ENCODE measurements at regions not wholly inside any gene's neighbourhood (a gene's known extent, or its start where the extent isn't known, plus 50 kb on each side); places are given as distances from the start of the nearest gene placed in this dataset.
"Not testable (repeated sequence)": the region's sequence is repeated elsewhere in the genome, so short reads cannot be mapped to it uniquely, and the experiment has no call there.

DNA sequence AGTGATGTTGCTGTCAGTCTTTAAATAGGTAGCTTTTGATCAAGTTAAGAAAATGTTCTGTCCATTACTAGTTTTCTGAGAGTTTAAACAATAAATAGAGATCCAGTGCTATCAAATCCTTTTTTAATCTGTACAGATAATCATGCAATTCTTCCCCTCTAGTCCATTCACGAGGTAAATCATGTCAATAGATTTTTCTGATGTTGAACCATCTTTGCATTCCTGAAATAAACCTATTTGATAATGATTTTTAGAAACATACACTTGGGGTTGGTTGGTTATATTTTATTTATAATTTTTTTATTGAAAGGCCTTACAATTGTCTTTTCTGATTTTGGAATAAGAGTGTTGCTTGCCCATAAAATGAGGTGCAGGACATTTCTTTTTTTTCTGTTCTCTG lies 95.0 kb downstream of the FAM53A start:
- no peak for FAIRE-seq
- DNase-seq (ENCODE audit: low spot score in 2 of 2): no peak

DNA sequence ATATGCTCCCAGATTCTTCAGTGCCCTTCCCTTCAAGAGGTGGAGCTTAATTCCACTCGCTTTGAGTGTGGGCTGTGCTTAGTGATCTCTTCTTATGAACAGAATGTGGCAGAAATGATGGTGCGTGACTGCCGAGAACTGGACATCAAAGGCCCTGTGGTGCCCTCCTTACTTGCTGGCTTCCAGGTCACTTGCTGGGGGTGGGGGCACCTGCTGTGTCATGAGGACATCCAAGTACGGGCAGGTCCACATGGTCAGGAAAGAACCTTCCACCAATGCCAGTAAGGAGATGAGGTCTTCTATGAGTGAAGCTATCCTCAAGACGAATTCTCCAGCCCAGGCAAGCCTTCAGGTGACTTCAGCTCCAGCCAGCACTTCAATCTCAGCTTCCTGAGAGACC lies 95.8 kb downstream of the FAM53A start:
- no peak for FAIRE-seq

DNA sequence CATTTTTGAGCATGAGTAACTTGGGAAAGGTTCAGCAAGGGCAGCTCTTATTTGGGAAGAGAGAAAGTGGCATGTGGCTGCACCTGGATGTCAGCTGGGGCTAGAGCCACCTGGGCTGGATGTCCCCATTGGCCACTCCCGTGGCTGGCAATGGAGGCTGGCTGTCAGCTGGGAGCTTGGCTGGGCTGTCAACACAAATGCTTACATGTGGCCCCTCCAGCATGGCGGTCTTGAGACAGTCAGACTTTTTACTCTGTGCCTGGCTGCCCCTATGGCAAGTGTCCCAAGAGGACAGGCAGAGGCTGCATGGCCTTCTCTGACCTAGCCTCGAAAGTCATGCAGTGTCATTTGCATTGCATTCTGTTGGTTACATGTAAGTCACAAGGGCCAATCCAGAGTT lies 99.6 kb downstream of the FAM53A start:
- FAIRE-seq (no peak), DNase-seq (ENCODE audit: low spot score in 2 of 2) (no peak)

More for the DNA sequence above, 95.8 kb downstream of the FAM53A start:
- no peak for DNase-seq (ENCODE audit: low spot score in 2 of 2)

DNA sequence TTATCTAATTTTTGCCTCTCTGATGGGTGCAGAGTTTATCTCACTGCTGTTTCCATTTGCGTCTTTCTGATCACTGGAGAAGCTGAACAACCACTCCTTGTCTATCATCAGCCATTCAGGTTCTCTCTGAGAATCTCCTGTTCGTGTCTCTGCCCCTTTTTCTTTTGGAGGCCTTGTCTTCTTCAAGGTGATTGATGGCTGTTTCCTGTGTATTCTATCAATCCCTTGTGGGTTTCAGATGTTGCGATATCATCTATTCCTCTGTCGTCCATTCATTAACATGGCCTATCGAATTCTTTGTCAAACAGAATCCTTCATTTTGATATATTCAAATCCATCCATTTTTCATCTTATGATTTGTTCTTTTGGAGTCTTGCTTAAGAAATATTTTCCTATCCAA lies 100.3 kb downstream of the FAM53A start:
- FAIRE-seq: no peak
- no peak for DNase-seq (ENCODE audit: low spot score in 2 of 2)

DNA sequence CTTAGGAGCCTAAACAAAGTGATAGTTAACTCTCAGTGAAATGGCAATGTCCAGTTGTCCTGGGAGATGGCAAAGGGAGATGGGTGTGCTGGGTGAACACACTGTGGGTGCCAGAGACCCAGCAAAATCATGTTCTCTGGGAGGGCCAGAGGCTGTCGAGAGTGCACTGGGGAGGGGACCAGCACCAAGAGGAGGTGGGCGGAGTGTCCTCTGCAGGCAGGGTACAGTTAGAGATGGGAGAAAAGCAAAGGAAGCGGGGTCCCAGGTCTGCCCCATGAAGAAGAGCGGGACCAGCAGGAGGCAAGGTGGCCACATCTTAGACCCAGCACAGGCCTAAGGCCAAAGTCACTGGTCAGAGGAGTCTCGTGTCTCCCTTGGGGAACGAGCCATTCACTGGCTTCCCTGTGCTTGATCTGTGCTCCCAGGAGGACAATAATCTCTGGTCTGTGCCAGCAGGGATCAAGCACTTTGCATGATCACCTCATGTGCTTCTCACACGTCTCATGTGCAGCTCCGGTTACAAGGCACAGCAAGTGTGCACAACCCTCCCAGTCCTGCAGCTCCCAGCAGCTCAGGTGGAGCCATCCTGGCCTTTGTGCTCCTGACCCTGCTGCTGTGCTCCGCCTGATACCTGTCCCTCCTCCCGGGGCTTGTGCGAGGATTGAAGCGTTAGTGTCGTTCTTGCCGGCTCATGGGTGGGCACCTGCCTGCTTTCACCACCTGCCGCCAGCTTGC lies 100.9 kb downstream of the FAM53A start:
- DNase-seq (ENCODE audit: low spot score in 2 of 2) (no peak), FAIRE-seq (no peak)

DNA sequence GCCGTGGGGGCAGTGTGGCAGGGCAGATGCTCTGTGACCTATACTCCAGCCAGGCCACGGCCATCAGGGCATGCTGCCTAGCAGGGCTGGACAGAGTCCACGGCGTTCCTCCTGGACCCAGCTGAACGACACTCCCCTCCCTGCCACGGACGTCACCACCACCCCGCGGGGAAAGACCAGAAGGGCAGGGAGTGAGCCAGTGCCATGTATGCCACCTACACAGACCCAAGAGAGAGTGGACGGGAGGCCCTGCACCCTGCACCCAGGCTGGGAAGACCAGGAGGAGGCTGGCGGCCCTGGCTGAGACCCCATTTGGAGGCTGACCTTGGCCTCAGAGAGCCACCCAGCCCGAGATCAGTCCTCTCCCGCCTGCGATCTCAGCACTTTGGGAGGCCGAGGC lies 101.9 kb downstream of the FAM53A start:
- FAIRE-seq (no peak), DNase-seq (ENCODE audit: low spot score in 2 of 2) (no peak)

GRCh38 chr4:1581164-1581894 lies 102.8 kb downstream of the FAM53A start:
- DNase-seq (ENCODE audit: low spot score in 2 of 2): peak in 1 of 2 donors; percentile 77
- FAIRE-seq: not testable (repeated sequence)

GRCh38 chr4:1580692-1581012 lies 103.5 kb downstream of the FAM53A start:
- FAIRE-seq; DNase-seq (ENCODE audit: low spot score in 2 of 2): not testable (repeated sequence)

GRCh38 chr4:1579901-1580691 lies 104.0 kb downstream of the FAM53A start:
- FAIRE-seq: no peak
- DNase-seq (ENCODE audit: low spot score in 2 of 2): peak; percentile 73 to 82

DNA sequence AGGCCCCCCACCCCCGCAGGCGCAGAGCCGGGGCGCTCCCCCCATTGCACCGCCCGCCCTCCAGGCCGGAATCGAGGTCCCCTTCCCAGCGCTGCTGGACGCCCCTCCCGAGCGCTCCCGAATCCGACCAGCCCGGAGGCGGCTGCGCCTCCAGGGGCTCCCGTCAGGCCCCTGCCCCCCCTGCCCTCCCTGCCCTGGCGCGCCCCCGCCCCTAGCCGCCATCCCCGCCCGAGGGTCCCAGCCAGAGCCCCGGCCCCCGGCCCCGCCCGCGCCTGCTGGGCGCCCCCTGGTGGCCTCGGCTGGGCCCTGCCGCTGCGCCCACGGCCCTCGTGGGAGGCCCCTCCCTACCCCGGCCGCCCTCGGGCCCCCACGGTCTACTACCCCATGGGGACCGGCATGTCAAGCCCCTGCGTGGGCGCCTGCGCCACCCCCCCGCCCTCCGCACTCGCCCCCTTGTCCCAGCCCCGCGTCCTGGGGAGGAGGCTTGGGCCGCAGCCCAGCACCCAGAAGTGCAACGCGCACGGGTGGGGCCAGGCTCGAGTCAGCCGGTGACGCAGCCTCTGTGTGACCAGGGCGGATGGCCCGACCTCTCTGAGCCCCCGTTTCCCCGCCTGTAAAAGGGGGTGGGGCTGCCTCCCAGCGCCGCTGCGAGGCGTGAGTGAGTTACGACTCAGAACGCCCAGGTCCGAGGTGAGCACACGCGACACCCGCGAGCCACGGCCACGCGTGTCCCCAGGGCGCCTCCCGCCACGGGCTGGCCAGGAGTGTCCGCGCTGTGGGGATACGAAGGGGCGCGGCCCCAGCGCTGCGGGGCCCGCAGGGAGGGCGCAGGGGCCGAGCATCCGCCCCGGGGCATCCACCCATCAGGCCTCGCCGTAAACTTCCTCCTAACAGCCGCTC lies 104.9 kb downstream of the FAM53A start:
- peak; percentile 78 to 83 for DNase-seq (ENCODE audit: low spot score in 2 of 2)
- FAIRE-seq: no peak

GRCh38 chr4:1578251-1578773 lies 105.8 kb downstream of the FAM53A start:
- DNase-seq (ENCODE audit: low spot score in 2 of 2): no peak
- no peak for FAIRE-seq

DNA sequence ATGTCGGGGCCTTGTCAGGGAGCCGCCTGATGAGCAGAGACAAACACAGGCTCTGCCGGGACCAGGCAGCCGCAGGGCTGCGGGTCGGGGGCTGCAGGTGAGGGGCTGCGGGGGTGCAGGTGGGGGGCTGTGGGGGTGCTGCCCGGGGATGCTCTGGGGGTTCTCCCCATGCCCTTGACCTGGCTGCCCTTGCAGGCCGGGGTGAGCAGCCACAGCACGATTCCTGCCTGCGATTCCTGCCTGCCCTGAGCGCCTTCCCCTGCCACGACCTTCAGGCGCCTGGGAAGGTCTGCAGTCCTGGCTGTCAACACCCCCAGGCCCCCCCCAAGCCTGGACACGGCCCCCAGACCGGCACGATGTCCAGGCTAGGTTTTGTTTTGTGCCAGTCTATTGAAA lies 106.3 kb downstream of the FAM53A start:
- no peak for DNase-seq (ENCODE audit: low spot score in 2 of 2)

GRCh38 chr4:1576961-1577821 lies 106.9 kb downstream of the FAM53A start:
- DNase-seq (ENCODE audit: low spot score in 2 of 2) (no peak), FAIRE-seq (no peak)

More for the DNA sequence above, 106.3 kb downstream of the FAM53A start:
- no peak for FAIRE-seq

GRCh38 chr4:1576304-1576960 lies 107.7 kb downstream of the FAM53A start:
- FAIRE-seq: no peak
- DNase-seq (ENCODE audit: low spot score in 2 of 2): no peak

DNA sequence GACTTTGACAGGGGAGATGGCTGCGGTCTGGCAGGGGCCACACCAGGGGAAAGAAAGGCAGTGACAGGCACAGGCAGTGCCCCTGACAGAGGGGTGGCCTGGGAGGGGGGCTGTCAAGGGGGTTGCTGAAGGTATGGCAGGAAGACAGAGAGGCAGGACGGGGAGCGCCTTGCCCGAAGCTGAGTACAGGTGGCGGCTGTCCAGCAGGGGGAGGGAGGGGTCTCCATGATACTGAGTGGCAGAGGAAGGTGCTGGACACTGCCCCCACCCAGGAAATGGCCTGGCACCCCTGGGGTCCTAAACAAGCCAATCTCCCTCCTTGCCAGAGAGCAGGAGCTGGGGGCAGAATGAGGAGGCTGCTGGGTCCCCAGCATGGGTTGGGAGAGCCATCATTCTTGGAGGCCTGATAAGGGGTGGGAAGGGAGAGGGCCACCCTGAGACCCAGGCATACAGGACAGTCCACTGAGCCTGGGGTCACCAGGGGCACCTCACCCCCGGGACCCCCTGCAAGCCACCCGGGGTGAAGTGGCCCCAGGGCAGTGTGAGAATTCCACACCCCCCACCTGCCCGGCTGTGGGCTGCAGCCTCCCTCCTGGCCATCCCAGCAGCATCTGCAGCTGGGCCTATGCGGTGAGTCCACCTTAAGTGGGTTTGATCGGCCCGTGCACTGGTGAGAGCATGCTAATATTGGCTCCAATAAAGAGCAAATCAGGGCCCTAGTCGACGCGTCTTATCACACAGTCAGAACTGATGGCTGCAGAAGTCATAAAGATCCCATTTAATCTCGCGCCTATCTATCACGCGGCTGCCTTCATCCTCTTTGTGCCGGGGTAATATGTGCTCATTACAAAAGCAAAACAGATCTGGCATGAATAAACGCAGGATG lies 108.5 kb downstream of the FAM53A start:
- FAIRE-seq (no peak), DNase-seq (ENCODE audit: low spot score in 2 of 2) (no peak)

DNA sequence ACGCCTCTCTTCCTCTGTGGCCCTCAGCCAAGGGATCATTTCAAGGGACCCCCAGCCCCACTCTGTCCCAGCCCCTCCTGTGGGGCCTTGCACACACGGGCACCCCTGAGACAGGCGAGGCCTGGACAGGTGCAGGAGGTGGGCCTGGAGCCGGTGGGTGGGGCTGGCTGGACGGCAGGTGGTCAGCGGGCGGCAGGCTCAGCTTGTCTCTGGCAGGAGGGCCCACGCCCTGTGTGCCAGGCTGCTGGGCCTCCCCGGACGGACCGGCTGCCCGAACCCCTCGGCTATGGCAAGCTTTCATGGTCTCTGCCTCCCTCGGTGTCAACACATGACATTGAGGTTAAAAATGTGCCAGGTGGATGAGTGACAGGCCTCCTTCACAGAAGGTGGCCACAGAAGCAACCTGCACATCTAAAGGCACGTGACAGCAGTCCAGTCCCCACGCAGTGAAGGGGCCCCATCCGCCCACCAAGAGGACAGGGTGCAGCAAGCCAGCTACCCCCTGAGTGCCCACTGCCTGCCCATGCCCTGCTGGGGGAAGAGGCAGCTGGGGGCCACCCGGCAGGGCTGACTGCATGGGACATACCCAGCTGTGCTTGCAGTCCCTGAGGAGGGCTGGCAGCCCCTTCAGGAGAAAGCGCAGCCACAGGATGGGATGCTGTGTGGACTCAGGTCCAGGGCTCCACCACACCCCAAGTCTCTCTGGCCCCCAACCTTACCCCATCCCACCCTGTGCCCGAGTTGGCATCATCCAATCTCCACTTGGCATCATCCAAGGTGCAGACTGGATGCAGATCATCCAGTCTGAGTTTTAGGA lies 109.3 kb downstream of the FAM53A start:
- no peak for DNase-seq (ENCODE audit: low spot score in 2 of 2)
- FAIRE-seq: no peak
